ENCODE measurements at regions not wholly inside any gene's neighbourhood (a gene's known extent, or its start where the extent isn't known, plus 50 kb on each side); places are given as distances from the start of the nearest gene placed in this dataset.

DNA sequence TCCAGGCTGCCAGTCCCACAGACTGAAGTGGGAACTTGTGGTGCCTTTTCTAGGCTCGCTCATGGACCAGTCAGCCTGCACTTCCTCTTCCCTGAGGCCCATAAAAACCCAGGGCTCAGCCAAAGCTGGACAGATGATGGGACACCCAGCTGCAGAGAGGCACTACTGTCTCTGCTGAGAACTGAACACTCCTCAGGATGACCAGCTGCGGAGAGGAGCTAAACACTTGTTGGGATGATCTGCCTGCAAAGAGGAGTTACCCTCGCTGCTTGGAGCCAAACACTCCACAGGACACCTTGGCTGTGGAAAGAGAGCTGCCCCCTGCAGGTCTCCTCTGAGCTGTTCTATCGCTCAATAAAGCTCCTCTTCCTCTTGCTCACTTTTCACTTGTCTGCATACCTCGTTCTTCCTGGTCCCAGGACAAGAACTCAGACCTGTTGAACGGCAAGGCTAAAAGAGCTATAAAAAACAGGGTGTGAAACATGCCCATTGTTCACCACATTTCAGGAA is 465.5 kb downstream of the GUCY1A2 start (continued):
- TF ChIP-seq, protein P1, sequence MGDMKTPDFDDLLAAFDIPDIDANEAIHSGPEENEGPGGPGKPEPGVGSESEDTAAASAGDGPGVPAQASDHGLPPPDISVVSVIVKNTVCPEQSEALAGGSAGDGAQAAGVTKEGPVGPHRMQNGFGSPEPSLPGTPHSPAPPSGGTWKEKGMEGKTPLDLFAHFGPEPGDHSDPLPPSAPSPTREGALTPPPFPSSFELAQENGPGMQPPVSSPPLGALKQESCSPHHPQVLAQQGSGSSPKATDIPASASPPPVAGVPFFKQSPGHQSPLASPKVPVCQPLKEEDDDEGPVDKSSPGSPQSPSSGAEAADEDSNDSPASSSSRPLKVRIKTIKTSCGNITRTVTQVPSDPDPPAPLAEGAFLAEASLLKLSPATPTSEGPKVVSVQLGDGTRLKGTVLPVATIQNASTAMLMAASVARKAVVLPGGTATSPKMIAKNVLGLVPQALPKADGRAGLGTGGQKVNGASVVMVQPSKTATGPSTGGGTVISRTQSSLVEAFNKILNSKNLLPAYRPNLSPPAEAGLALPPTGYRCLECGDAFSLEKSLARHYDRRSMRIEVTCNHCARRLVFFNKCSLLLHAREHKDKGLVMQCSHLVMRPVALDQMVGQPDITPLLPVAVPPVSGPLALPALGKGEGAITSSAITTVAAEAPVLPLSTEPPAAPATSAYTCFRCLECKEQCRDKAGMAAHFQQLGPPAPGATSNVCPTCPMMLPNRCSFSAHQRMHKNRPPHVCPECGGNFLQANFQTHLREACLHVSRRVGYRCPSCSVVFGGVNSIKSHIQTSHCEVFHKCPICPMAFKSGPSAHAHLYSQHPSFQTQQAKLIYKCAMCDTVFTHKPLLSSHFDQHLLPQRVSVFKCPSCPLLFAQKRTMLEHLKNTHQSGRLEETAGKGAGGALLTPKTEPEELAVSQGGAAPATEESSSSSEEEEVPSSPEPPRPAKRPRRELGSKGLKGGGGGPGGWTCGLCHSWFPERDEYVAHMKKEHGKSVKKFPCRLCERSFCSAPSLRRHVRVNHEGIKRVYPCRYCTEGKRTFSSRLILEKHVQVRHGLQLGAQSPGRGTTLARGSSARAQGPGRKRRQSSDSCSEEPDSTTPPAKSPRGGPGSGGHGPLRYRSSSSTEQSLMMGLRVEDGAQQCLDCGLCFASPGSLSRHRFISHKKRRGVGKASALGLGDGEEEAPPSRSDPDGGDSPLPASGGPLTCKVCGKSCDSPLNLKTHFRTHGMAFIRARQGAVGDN (CRISPR knock-in tag; IDR thresholded peaks at IDR 0.05), result no peak
- TF ChIP-seq ELF4 (CRISPR knock-in tag; IDR thresholded peaks at IDR 0.05; ENCODE audit: borderline replicate concordance) (no peak), SMARCC2 (IDR thresholded peaks at IDR 0.05) (no peak)

DNA sequence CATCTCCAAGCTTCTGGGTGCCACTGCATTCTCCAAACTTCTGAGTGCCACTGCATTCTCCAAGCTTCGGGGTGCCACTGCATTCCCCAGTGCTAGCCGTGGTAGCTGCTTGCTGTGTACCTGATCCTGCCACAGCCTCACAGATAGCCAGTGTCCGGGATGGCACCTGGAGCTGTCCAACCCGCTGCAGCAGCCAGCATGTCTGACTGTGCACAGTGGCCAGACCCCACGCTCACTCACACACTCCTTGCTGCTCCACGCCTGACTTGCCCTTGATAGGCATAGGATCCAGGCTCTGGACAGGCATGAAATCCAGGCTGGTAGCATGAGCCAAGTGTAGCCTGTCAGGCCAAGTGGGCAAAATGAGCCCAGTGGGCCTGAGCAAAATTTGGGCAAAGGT is 465.0 kb downstream of the GUCY1A2 start:
- Histone ChIP-seq H3K9me3 (ENCODE audit: low read length) (peaks cover 45% of the 10 kb centered on the region), H3K4me1 (ENCODE audit: insufficient read depth, low read length) (0 out of 2 replicates have a peak, but pooled peaks cover 7% of the 10 kb centered on the region), H3K79me2 (ENCODE audit: insufficient read depth, low read length) (no peaks in the 10 kb centered on the region), H3K27me3 (ENCODE audit: control insufficient read depth in 1 of 2, insufficient read depth in 2 of 2, low read length in 2 of 2) (no peaks in the 10 kb centered on the region), H3K4me3 (replicated peaks in 1 of 3; ENCODE audit: insufficient read depth in 1 of 3, low read depth in 2 of 3, low read length in 3 of 3) (no peak overlapping the region), H2AFZ (ENCODE audit: low read length) (no peak overlapping the region), H3K9ac (ENCODE audit: insufficient read depth, low read depth, low read length) (no peak overlapping the region), H3K36me3 (replicated peaks in 1 of 2; ENCODE audit: control insufficient read depth in 1 of 2, insufficient read depth in 2 of 2, low read length in 2 of 2) (no peaks in the 10 kb centered on the region), H3K27ac (ENCODE audit: extremely low read length, insufficient read depth, low read length) (no peak overlapping the region), H4K20me1 (ENCODE audit: insufficient read depth, low read length) (no peaks in the 10 kb centered on the region), H3K4me2 (ENCODE audit: low read depth, low read length) (0 out of 2 replicates have a peak overlapping the region, but pooled peaks have one; percentile 4)
- ChIA-PET POLR2A (no interaction called here), CTCF (ENCODE audit: low intra/inter-chr PET ratio, low total read pairs) (no interaction called here)
- TF ChIP-seq JDP2 (CRISPR knock-in tag; IDR thresholded peaks at IDR 0.05; ENCODE audit: borderline replicate concordance) (no peak), ZNF761 (CRISPR knock-in tag; conservative IDR thresholded peaks at IDR 0.05) (no peak), ZSCAN20 (CRISPR knock-in tag; IDR thresholded peaks at IDR 0.05; ENCODE audit: borderline replicate concordance) (no peak), HNRNPL (IDR thresholded peaks at IDR 0.05; ENCODE audit: low read depth, low read length) (0 out of 2 replicates have a peak, but pooled peaks have one; percentile 46)
- TF ChIP-seq, protein P2, sequence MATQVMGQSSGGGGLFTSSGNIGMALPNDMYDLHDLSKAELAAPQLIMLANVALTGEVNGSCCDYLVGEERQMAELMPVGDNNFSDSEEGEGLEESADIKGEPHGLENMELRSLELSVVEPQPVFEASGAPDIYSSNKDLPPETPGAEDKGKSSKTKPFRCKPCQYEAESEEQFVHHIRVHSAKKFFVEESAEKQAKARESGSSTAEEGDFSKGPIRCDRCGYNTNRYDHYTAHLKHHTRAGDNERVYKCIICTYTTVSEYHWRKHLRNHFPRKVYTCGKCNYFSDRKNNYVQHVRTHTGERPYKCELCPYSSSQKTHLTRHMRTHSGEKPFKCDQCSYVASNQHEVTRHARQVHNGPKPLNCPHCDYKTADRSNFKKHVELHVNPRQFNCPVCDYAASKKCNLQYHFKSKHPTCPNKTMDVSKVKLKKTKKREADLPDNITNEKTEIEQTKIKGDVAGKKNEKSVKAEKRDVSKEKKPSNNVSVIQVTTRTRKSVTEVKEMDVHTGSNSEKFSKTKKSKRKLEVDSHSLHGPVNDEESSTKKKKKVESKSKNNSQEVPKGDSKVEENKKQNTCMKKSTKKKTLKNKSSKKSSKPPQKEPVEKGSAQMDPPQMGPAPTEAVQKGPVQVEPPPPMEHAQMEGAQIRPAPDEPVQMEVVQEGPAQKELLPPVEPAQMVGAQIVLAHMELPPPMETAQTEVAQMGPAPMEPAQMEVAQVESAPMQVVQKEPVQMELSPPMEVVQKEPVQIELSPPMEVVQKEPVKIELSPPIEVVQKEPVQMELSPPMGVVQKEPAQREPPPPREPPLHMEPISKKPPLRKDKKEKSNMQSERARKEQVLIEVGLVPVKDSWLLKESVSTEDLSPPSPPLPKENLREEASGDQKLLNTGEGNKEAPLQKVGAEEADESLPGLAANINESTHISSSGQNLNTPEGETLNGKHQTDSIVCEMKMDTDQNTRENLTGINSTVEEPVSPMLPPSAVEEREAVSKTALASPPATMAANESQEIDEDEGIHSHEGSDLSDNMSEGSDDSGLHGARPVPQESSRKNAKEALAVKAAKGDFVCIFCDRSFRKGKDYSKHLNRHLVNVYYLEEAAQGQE (IDR thresholded peaks at IDR 0.05; ENCODE audit: borderline replicate concordance in 1 of 2, low read depth in 1 of 2, low read length in 2 of 2), result peak; percentile 8 to 66; a peak in 2 of 4 replicates
- FAIRE-seq, result no peak
- in situ Hi-C loops (cut with HindIII; ENCODE audit: extremely low pct_ligation_motif_present, low pct_unique_long_range_greater_than_20kb) (no loop called here), intact Hi-C loops (cut with micrococcal nuclease; ENCODE audit: unreplicated experiment) (loop anchor here (1.0 kb wide), 1 partner anchor 138 kb away; no protein-coding TSS in a partner anchor)
- DNase-seq (ENCODE audit: low spot score), result no peak
- no CpG with 5 or more reads among the region's 6 CpGs for WGBS (ENCODE audit: low lambda C conversion rate)
- no TSS peak for BruUV-seq (replicated peaks)
- peak; percentile 56 for ATAC-seq
